GM18907 (cell line): ENCODE measurements at regions not wholly inside any gene's neighbourhood (a gene's known extent, or its start where the extent isn't known, plus 50 kb on each side); places are given as distances from the start of the nearest gene placed in this dataset.

Experiments
- ATAC-seq: cut with Tn5 transposase; IDR thresholded peaks from one replicate; pipeline ENCODE4 v1.9.1; 2021; ENCODE audit warnings: mild to moderate bottlenecking, moderate library complexity; ENCODE audit not compliant: unreplicated experiment

GRCh38 chr11:115665958-115666357, 161.7 kb upstream of the CADM1 start:
- ATAC-seq = no peak

- no peak for ATAC-seq
These were observed 161.1 kb upstream of the CADM1 start for GRCh38 chr11:115665175-115665821.

GRCh38 chr11:115664313-115664712, 160.1 kb upstream of the CADM1 start:
- no peak for ATAC-seq

GRCh38 chr11:115663790-115664189, 159.6 kb upstream of the CADM1 start:
- no peak for ATAC-seq

GRCh38 chr11:115660030-115660805, 156.0 kb upstream of the CADM1 start:
- no peak for ATAC-seq

- ATAC-seq = no peak
These were observed 155.1 kb upstream of the CADM1 start for GRCh38 chr11:115659061-115659963.

- ATAC-seq = no peak
These were observed 153.4 kb upstream of the CADM1 start for GRCh38 chr11:115657586-115657985.

GRCh38 chr11:115656669-115657068, 152.5 kb upstream of the CADM1 start:
- ATAC-seq = no peak

GRCh38 chr11:115656041-115656440, 151.8 kb upstream of the CADM1 start:
- no peak for ATAC-seq

GRCh38 chr11:115654792-115655191, 150.6 kb upstream of the CADM1 start:
- no peak for ATAC-seq

GRCh38 chr11:115653926-115654325, 149.7 kb upstream of the CADM1 start:
- ATAC-seq = no peak

GRCh38 chr11:115653076-115653475, 148.9 kb upstream of the CADM1 start:
- ATAC-seq = no peak

- no peak for ATAC-seq
These were observed 148.3 kb upstream of the CADM1 start for GRCh38 chr11:115652496-115652895.

- no peak for ATAC-seq
These were observed 147.9 kb upstream of the CADM1 start for GRCh38 chr11:115652094-115652493.

- no peak for ATAC-seq
These were observed 145.2 kb upstream of the CADM1 start for GRCh38 chr11:115649461-115649860.

- ATAC-seq = no peak
These were observed 141.6 kb upstream of the CADM1 start for GRCh38 chr11:115645631-115646317.

GRCh38 chr11:115644856-115645255, 140.6 kb upstream of the CADM1 start:
- ATAC-seq = no peak

- ATAC-seq = no peak
These were observed 139.5 kb upstream of the CADM1 start for GRCh38 chr11:115643549-115644270.

GRCh38 chr11:115642660-115643059, 138.4 kb upstream of the CADM1 start:
- no peak for ATAC-seq

GRCh38 chr11:115637599-115638241, 133.5 kb upstream of the CADM1 start:
- no peak for ATAC-seq
